Stimulated activated CD8-positive, alpha-beta memory T cell treated with anti-CD3 and anti-CD28 coated beads, Interleukin-2, amount 100 ng/mL, for 48 hours (primary cell): ENCODE measurements at regions not wholly inside any gene's neighbourhood (a gene's known extent, or its start where the extent isn't known, plus 50 kb on each side); places are given as distances from the start of the nearest gene placed in this dataset.
A peak's percentile ranks its signal among the peaks of the same experiment; 100 is the strongest.

Experiments used
- DNase-seq, 2 donors: peaks; one replicate each; pipeline ENCODE4 v3.0.0-alpha.2; 2020; ENCODE audit warnings: low read depth in 2 of 2

GRCh38 chr5:175765858-175766257 lies 105.5 kb upstream of the CPLX2 start:
- DNase-seq: no peak

- DNase-seq: no peak
These were observed 104.4 kb upstream of the CPLX2 start for GRCh38 chr5:175766963-175767362.

DNA sequence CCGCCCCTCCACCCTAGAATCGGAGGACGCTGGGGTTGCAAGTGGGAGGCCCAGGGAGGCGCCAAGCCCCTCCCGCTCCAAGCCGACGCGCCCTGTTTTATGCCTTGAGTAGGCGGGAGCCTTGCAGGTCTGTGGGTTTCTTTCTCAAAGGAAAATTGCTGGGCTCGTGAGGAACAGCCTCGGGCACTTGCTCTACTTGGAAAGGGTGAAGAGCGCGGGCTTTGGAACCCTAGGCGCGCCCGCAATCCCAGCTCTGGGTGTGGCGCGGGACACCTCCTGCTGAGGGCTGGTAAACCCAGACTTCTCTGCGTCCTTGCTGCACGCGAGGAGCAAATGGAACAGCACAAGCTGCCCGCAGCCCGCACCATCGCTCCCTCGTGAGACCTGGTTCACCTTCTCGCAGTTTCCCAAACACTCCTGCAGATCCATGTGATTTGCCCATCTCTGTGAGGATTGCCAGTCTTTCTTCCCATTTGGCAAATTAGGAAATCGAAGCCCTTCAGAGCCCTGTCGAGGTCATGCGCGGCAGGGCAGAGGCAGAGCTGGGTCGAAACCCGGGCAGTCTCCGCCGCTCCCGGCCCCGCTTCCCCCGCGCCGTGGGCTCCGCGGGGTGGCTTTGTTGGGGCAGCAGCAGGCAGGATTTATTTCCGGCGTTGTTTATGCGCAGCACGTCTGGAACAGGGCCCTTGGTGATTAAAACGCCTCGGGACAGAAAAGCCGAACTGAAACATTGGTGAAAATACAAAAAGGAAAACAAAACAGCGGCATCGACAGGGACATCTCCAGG lies 98.4 kb upstream of the CPLX2 start:
- no peak for DNase-seq

DNA sequence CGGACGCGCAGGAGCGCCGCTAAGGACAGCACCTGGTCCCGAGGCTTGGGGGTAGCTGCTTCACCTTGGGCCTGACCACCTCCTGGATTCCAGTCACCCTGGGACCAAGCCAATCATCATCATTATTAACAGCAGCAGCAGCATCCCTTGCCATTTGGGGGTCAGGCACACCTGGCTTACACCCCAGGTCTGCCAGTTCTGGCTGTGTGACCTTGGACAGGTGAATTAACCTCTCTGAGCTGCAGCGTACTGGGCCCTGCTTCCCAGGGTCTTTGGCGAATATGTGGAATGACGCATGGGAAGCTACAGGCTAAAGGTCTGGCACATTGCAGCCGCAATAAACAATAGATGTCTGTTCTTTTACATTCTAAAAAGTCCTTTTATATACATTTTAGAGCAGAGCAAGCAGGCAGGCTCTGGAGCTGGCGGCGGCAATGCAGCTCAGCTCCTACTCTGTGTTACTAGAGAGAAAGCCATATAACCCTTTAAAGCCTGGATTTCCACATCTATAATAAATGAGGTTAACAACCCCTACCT lies 97.8 kb upstream of the CPLX2 start:
- no peak for DNase-seq

DNA sequence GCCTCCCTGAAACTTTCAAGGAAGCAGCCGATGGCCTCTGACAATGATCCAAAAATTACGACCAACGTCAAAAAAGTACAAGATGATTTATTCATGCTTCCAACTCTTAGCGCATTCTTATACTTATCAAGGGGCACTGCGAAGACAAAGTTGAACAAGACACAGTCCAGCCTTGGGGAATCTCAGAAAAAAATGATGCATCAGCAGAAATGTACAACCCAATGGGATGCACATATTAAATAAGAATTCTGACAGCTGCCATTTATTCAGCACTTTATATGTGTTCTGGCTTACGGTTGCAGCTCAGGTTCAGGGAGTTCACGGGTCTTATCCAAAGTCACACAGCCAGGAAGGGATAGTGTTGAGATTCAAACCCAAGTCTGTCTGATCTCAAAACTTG lies 96.0 kb upstream of the CPLX2 start:
- DNase-seq: no peak

DNA sequence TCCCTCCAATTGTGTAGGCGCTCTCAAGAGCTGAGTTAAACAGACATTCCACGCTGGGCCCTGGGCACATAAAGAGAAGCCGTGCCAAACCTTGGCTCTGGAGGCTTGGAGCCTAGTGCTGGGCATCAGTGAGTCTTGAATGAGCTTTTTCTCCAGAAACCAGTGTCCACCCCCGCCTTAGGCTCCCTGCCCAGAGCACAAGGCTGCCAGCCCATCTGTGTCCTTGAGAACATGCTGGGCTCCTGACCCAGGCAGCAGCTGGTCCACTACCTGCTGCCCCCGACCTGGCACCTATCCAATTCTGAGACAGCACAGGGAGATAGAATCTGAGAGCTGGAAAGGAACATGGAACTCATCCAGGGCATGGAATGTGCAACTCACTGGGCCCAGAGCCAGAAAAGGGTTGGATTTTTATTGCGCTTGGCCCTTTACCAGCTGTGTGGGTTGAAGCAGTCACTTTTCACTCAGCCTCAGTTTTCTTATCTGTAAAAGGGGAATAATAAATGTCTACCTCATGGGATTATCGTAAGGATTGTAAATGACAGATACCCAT lies 92.4 kb upstream of the CPLX2 start:
- no peak for DNase-seq

- DNase-seq: no peak
These were observed 87.6 kb upstream of the CPLX2 start for GRCh38 chr5:175783739-175784138.

- DNase-seq: no peak
These were observed 87.1 kb upstream of the CPLX2 start for GRCh38 chr5:175784230-175784629.

DNA sequence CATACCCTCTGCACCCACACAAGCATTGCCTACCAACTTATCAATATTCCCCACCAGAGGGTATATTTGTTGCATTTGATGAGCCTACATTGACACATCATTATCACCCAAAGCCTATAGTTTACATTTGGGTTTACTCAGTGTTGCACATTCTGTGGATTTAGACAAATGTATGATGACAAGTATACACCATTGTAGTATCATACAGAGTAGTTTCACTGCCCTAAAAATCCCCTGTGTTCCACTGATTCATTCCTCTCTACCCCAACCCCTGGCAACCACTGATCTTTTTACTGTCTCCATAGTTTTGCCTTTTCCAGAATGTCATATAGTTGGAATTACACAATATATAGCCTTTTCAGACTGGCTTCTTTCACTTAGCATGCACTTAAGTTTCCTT lies 85.7 kb upstream of the CPLX2 start:
- DNase-seq: no peak

GRCh38 chr5:175788155-175788787 lies 83.1 kb upstream of the CPLX2 start:
- DNase-seq: no peak

DNA sequence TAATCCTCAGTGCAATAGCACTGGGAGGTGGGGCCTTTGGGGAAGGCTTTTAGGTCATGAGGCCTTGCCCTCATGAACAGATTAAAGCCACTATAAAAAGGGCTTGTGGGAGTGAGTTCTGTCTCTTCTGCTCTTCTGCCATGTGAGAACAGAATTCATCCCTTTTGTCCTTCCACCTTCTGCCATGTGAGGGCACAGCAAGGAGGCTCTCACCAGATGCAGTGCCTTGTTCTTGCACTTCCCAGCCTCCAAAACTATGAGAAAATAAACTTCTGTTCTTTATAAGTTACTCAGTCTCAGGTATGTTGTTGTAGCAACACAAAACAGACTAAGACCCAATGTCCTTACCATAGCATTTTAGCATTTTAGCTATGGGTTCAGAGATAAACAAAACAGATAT lies 81.7 kb upstream of the CPLX2 start:
- DNase-seq: no peak

- no peak for DNase-seq
These were observed 80.6 kb upstream of the CPLX2 start for GRCh38 chr5:175790796-175791195.

- no peak for DNase-seq
These were observed 75.4 kb upstream of the CPLX2 start for GRCh38 chr5:175795959-175796358.

DNA sequence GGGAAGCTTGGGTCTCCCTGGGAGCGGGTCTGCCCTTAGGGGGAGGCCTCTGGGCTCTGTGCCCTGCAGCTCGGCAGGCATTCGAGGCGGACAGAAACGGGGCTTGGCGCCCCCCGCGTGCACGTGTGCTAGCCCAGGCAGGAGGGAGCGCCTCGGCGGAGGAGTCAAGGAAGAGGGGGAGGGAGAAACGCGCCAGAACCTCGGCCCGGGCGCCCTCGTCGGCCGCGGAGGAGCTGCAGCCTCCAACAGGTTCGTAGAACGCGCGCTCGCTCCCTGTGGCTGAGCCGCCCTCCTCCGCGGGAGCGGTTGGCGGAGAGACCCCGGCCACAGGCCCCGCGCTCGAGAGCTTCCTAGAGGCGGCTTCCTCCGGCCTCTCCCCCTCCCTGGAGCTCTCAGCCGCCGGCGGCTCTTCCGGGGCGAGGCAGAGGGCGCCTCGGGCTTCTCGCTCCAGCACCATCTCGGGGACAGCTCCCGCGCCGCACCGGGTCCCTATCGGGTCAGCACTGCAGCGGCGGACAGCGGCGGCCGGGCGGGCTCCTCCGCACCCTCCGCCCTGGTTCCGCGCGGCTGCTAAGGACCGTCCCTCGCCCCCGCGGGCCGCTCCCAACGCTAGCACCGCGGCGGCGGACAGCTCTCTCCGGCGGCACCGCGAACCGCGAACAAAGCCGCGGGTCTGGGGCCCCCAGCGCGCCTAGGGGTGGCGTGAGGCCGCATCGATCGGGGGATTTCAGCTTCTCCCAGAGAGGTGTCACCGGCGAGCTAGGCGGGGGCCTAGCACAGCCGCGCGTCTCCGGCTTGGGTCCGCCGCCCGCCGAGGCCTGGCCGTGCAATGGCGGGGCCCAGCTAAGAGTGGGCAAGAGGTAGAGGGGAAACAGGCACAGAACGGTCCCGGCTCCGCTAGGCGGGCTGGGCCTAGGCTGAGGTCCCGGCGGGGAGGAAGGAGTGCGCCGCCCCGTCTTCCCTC lies 74.6 kb upstream of the CPLX2 start:
- DNase-seq: peak; percentile 68 to 69

DNA sequence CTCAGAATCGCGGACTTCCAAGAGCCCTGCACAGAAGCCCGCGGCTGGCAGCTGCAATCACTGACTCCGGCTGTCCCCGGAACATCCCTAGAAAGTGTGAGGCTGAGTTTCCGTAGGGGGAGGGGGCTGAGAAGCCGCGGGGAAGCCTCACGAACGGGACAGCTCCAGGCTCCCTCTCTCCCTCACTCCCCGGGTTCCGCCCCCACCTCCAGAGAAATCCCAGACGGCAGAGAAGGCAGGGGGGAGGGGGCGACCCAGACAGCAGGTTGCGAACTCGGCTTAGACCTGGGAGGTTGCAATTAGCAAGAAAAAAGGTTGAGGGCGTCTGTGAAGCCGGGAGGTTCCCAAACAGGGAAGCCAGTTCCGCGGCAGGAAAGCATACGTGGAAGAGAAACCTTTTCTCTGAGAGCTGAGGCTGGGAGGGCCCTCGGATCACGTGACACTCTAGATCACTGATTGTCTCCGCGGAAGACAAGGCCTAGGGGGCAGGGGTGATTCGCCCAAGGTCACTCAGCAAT lies 73.8 kb upstream of the CPLX2 start:
- no peak for DNase-seq

DNA sequence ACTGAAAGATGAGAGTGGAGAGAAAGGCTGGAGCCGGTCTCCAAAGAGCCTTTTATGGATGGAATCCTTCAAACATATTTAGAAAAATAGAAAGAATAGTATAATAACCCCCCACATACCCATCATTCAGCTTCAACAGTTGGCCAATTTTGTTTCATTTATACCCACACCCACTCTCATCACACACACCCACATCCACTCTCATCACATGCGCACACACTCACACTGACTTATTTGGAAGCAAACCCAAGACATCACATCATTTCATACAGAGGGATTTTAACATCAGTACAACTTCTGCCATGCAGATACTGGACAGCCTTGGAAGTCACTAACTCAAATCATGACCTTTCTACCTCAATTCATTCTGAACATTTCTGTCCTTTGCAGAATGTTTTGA lies 72.8 kb upstream of the CPLX2 start:
- DNase-seq: no peak

DNA sequence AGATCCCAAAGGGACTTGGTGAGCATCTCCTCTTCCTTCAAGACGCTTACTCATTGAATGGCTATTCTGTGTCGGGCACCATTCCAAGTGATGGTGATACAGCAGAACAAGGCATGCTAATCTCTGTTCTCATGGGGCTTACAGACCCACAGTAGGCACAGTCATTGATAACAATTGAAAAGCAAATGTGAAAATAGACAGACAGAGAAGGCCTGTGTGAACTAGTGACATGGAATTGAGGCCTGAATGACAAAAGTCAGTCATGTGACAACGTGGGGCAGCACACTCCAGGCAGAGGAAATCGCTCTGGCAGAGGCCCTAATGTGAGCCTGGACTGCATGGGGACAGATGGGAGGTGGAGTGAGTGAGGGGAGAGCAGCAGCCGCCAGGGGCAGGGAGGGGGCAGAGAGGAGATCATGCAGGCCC lies 70.7 kb upstream of the CPLX2 start:
- DNase-seq: no peak

GRCh38 chr5:175802361-175802760 lies 69.0 kb upstream of the CPLX2 start:
- no peak for DNase-seq

GRCh38 chr5:175803254-175803653 lies 68.1 kb upstream of the CPLX2 start:
- DNase-seq: no peak

DNA sequence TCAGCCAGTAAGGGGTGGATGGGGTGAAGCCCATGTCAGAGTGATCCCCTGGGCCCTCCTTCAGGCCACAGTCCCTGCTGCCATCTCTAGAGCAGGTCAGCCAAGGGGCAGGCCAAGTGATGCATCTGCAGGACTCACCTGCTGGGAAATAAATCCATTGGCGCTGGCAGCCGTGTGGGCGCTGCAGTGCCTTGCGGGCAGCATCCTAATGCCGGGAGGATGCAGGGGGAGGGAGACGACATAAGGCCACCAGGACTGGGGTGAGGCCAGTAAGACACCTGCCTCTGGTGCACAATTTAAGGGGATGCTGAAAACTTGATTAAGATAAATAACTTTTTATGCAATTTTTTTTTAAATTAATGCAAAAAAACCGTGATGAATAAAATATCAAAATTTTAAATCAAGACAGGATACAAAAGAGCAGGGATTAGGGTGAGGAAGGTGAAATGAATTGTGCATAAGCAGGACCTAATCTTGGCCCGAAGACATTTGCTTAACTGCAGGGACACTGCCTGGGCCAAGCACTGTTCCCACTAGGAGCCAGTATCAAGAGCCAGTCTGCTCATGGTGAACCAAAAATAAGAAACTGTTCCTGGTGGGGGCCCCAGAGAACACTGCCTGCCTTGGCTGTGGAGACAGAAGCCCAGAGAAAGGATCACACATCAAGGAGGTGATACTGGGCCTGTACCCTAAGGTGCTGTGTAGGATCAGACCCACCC lies 67.5 kb upstream of the CPLX2 start:
- DNase-seq: no peak
